CD4-positive, CD25-positive, alpha-beta regulatory T cell (primary cell): ENCODE measurements at regions not wholly inside any gene's neighbourhood (a gene's known extent, or its start where the extent isn't known, plus 50 kb on each side); places are given as distances from the start of the nearest gene placed in this dataset.

Experiments
- ATAC-seq, 2 donors: fragments of 150-1000 bp; cut with Tn5 transposase; one replicate each; pipeline ENCODE4 v1.10.0; 2021; ENCODE audit warnings: low read depth in 2 of 2, moderate number of reproducible peaks in 2 of 2, moderate library complexity in 1 of 2
- DNase-seq, 3 donors: peaks; one replicate each; pipeline versions ENCODE4 v3.0.0 to v3.0.0-alpha.2; 2012 to 2022; ENCODE audit warnings: mixed read lengths in 1 of 3
- H3K27ac ChIP-seq: one replicate; pipeline ENCODE4 v1.7.0; 2013; ENCODE audit warnings: mild to moderate bottlenecking, low read length; ENCODE audit not compliant: insufficient read depth, poor library complexity, severe bottlenecking
- H3K27me3 ChIP-seq: one replicate; pipeline ENCODE4 v1.7.0; 2013; ENCODE audit warnings: low read length; ENCODE audit not compliant: control insufficient read depth, insufficient read depth
- H3K36me3 ChIP-seq: one replicate; pipeline ENCODE4 v1.7.0; 2013; ENCODE audit warnings: mild to moderate bottlenecking, low read length, moderate library complexity; ENCODE audit not compliant: control insufficient read depth, insufficient read depth
- H3K4me1 ChIP-seq: 2 replicates; pipeline ENCODE4 v1.7.0; 2013; ENCODE audit warnings: mild to moderate bottlenecking, low read length; ENCODE audit not compliant: insufficient read depth, control insufficient read depth, poor library complexity, severe bottlenecking
- H3K4me3 ChIP-seq: one replicate; pipeline ENCODE4 v1.7.0; 2013; ENCODE audit warnings: low read depth, mild to moderate bottlenecking, low read length, moderate library complexity
- H3K9me3 ChIP-seq, 2 experiments: 1 replicate in 1 of 2; 2 replicates in 1 of 2; pipeline ENCODE4 v1.7.0; 2013; ENCODE audit warnings: low read length in 2 of 2, mild to moderate bottlenecking in 1 of 2, moderate library complexity in 1 of 2; ENCODE audit not compliant: control insufficient read depth in 2 of 2
- H3K27ac Mint-ChIP-seq, 3 donors: one replicate each; pipeline ENCODE4 v1.8.0; 2020 to 2022; ENCODE audit warnings: mild to moderate bottlenecking in 3 of 3, mixed read lengths in 3 of 3, moderate library complexity in 2 of 3
- H3K27me3 Mint-ChIP-seq: one replicate; pipeline ENCODE4 v1.8.0; 2022; ENCODE audit warnings: mild to moderate bottlenecking, mixed read lengths
- H3K36me3 Mint-ChIP-seq: one replicate; pipeline ENCODE4 v1.8.0; 2020; ENCODE audit warnings: mixed read lengths
- H3K4me1 Mint-ChIP-seq, 4 donors: one replicate each; pipeline ENCODE4 v1.8.0; 2020 to 2022; ENCODE audit warnings: mixed read lengths in 4 of 4, mild to moderate bottlenecking in 1 of 4
- H3K4me3 Mint-ChIP-seq, 4 donors: one replicate each; pipeline ENCODE4 v1.8.0; 2020 to 2022; ENCODE audit warnings: mild to moderate bottlenecking in 4 of 4, mixed read lengths in 4 of 4, moderate library complexity in 3 of 4
- H3K9me3 Mint-ChIP-seq, 7 donors: one replicate each; pipeline ENCODE4 v1.8.0; 2020 to 2022; ENCODE audit warnings: mixed read lengths in 7 of 7, mild to moderate bottlenecking in 3 of 7, moderate library complexity in 2 of 7

DNA sequence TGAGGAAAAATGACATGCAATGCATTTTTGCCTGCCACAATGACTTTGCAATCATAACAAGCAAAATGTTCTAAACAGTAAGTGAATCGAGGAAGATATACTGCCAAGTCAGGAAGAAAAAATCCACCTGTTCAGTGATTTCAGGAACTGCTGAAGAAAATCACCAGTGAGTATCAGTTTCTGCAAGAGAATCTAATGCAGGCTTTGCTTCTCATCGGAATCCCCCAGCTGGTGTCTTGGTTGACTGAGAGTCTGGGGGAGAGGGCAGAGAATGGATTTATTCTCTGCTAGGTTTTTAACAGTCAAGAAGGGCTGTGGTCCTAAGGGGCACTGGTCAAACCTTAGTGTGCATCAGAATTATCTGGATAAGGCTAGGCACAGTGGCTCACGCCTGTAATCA lies 363.4 kb downstream of the CDH26 start:
- Mint-ChIP-seq H3K4me1 (no peaks in the 10 kb centered on the region), H3K9me3 (no peaks in the 10 kb centered on the region), H3K27me3 (peaks cover 4% of the 10 kb centered on the region), H3K4me3 (no peak overlapping the region), H3K27ac (no peak overlapping the region), H3K36me3 (no peaks in the 10 kb centered on the region)
- Histone ChIP-seq H3K27me3 (no peaks in the 10 kb centered on the region), H3K4me1 (no peaks in the 10 kb centered on the region), H3K4me3 (no peak overlapping the region), H3K27ac (no peak overlapping the region), H3K9me3 (no peaks in the 10 kb centered on the region), H3K36me3 (no peaks in the 10 kb centered on the region)
- ATAC-seq (no peak), DNase-seq (no peak)

DNA sequence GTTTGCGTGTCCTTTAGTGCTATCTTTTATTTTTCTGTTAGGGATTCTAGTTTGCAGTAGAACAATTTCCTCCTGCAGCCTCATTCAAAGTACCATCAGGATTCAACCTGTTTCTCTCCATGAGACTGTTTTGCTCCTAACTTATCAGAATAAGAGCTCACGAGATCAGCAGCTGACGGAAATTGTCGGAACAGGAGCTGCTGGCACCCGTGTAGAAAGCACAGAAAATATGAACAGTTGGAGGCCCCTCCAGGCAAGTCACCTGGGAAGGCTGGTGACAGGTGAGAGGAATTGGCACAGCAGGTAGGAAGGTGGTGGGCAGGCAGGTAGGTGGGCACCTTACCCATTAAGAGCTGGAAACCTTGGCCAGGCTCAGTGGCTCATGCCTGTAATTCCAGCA lies 368.6 kb downstream of the CDH26 start:
- no peak overlapping the region for H3K27ac Mint-ChIP-seq
- H3K27me3 ChIP-seq = no peaks in the 10 kb centered on the region
- H3K9me3 ChIP-seq = no peaks in the 10 kb centered on the region
- no peaks in the 10 kb centered on the region for H3K36me3 ChIP-seq
- H3K4me1 ChIP-seq = no peaks in the 10 kb centered on the region
- no peaks in the 10 kb centered on the region for H3K36me3 Mint-ChIP-seq
- H3K4me3 ChIP-seq = no peak overlapping the region
- no peaks in the 10 kb centered on the region for H3K4me1 Mint-ChIP-seq
- no peak overlapping the region for H3K27ac ChIP-seq
- H3K9me3 Mint-ChIP-seq = no peaks in the 10 kb centered on the region
- peaks cover 4% of the 10 kb centered on the region for H3K27me3 Mint-ChIP-seq
- no peak for ATAC-seq
- no peak for DNase-seq
- no peak overlapping the region for H3K4me3 Mint-ChIP-seq

DNA sequence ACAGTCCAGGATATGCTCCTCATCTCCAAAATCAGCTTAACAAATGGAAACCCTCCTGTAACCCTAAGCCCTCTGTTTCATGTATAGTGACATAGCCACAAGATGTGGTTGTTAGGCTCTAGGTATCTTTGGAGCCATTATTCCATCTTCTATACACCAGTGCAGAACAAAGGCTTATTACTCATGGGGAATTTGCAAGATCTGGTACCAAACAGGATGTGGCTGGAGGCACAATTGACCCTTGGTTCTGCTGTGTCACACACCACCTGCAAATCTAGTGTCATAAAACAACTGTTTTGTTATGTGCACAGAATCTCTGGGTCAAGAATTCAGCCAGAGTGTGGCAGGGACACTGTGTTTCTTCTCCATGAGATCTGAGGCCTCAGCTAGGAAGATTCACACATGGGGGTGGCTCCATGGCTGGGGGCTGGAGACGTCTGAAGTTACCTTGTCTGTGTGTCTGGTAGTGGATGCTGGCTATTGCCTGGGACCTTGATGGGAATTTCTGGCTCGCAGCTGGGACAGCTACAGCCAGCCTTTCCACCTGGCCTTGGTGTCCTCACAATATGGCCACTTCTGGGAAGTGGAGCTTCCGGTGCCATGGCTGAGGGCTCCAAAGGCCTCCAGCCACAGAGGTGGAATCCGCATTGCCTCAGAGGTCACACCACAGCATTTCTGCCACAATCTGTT lies 369.9 kb downstream of the CDH26 start:
- no peak for DNase-seq
- H3K36me3 ChIP-seq = no peaks in the 10 kb centered on the region
- H3K4me1 Mint-ChIP-seq = no peaks in the 10 kb centered on the region

DNA sequence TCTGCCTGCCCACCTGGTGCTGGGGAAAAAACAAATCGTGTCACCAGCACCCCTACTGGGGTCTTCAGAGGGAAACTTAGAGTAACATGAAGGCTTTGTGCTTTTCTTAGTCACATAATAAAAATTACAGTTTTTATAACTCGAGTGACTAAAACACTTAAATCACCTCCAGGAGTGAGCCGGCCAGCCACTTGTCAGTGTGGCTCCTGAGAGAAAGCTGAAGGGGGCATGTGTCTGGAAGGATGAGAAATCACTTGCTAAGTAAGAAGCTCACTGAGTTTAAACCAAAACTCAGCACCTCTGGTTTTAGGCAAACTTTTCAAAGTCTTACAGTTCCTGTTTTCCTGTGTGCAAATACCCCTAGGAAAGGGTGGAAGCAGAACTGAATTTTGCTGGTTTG lies 372.2 kb downstream of the CDH26 start:
- no peak overlapping the region for H3K4me3 Mint-ChIP-seq
- Histone ChIP-seq H3K36me3 (no peaks in the 10 kb centered on the region), H3K4me1 (no peaks in the 10 kb centered on the region), H3K27ac (no peak overlapping the region), H3K9me3 (no peaks in the 10 kb centered on the region), H3K4me3 (no peak overlapping the region), H3K27me3 (no peaks in the 10 kb centered on the region)
- peaks cover 0 to 3% (median 0%) of the 10 kb centered on the region in 7 donors for H3K9me3 Mint-ChIP-seq
- ATAC-seq = no peak
- H3K27me3 Mint-ChIP-seq = no peaks in the 10 kb centered on the region
- H3K27ac Mint-ChIP-seq = no peak overlapping the region
- no peaks in the 10 kb centered on the region for H3K4me1 Mint-ChIP-seq
- DNase-seq = no peak
- no peaks in the 10 kb centered on the region for H3K36me3 Mint-ChIP-seq

More for the DNA sequence above, 369.9 kb downstream of the CDH26 start:
- no peaks in the 10 kb centered on the region for H3K9me3 ChIP-seq
- H3K27me3 ChIP-seq = no peaks in the 10 kb centered on the region
- H3K27ac ChIP-seq = no peak overlapping the region
- Mint-ChIP-seq H3K9me3 (peaks cover 0 to 1% (median 0%) of the 10 kb centered on the region in 7 donors), H3K36me3 (no peaks in the 10 kb centered on the region), H3K4me3 (no peak overlapping the region), H3K27me3 (peaks cover 4% of the 10 kb centered on the region), H3K27ac (no peak overlapping the region)
- no peak overlapping the region for H3K4me3 ChIP-seq
- no peak for ATAC-seq
- H3K4me1 ChIP-seq = no peaks in the 10 kb centered on the region

DNA sequence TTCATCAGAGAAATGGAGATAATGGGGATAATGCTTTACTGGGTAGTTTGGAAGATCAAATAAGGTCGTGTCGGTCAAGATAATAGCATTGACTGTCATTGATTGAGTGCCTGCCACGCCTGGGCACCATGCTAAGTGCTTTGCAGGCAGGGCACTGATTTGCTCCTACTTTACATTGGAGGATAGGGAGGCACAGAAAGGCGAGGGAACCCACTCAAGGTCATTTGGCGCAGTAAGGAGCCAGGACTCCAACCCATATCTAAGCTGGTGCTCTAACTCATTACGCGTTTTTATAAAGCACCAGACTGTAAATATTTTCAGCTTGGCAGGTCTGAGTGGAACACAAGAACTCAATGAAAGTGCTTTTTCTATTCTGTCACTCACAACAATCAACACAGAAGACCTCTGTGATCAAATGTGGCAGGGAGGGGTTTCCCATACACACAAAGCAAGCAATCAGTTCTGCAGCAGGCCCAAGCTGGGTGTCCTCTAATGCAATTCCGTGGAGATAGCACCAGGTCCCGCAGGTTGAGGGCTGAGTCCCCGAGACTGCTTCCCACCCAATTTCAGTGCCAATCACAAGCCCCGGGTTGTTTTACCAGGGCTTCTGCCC lies 373.6 kb downstream of the CDH26 start:
- no peak for DNase-seq
- H3K27ac Mint-ChIP-seq = no peak overlapping the region
- peaks cover 0 to 3% (median 0%) of the 10 kb centered on the region in 7 donors for H3K9me3 Mint-ChIP-seq
- no peak overlapping the region for H3K27ac ChIP-seq
- ATAC-seq = no peak
- no peaks in the 10 kb centered on the region for H3K9me3 ChIP-seq
- H3K4me1 Mint-ChIP-seq = no peaks in the 10 kb centered on the region
- no peak overlapping the region for H3K4me3 Mint-ChIP-seq
- H3K4me1 ChIP-seq = no peaks in the 10 kb centered on the region
- no peaks in the 10 kb centered on the region for H3K36me3 ChIP-seq
- H3K27me3 ChIP-seq = no peaks in the 10 kb centered on the region
- no peaks in the 10 kb centered on the region for H3K27me3 Mint-ChIP-seq
- no peaks in the 10 kb centered on the region for H3K36me3 Mint-ChIP-seq
- H3K4me3 ChIP-seq = no peak overlapping the region

DNA sequence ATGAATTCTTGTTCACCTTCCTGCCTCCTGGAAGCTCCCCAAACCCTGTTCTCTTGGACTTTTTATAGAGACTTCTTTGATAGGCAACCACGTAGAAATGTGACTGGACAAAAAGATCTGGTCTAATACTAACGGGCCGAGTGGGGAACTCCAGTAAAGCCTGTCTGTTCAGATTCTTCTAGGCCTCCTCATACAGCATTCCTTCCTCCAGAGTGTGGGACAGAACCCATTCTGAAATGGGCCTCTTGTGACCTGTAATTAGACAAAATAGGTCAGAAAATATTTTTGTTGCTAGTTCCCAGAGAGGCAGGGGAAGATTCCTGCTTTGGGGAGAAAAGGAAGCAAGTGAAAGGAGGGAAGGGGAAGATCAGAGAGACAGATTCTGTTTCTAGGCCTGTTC lies 374.3 kb downstream of the CDH26 start:
- Mint-ChIP-seq H3K27me3 (no peaks in the 10 kb centered on the region), H3K36me3 (no peaks in the 10 kb centered on the region), H3K4me1 (no peaks in the 10 kb centered on the region), H3K27ac (no peak overlapping the region), H3K4me3 (no peak overlapping the region), H3K9me3 (peaks cover 0 to 3% (median 0%) of the 10 kb centered on the region in 7 donors)
- no peak for ATAC-seq
- Histone ChIP-seq H3K27ac (no peak overlapping the region), H3K4me1 (no peaks in the 10 kb centered on the region), H3K27me3 (no peaks in the 10 kb centered on the region), H3K36me3 (no peaks in the 10 kb centered on the region), H3K4me3 (no peak overlapping the region), H3K9me3 (no peaks in the 10 kb centered on the region)
- no peak for DNase-seq

DNA sequence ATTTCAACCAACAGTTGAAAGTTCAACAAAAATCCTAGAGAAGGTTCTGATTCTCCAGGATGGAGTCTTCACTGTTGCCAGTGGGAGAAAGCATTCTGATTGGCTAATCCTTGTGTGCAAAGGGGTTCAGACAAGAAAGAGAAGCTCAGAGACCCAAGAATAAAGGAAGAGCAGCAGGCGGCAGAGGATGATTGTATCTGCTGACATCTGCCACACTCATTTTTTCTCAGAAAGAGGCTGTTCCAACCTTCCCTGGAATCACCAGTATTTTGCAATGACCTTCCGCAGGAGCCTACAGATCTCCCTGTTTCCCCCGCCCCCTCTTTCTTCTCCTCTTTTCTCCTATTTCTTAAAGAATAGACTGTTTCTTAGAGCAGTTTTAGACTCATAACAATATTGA lies 376.7 kb downstream of the CDH26 start:
- no peaks in the 10 kb centered on the region for H3K4me1 Mint-ChIP-seq
- ATAC-seq = no peak
- DNase-seq = no peak

DNA sequence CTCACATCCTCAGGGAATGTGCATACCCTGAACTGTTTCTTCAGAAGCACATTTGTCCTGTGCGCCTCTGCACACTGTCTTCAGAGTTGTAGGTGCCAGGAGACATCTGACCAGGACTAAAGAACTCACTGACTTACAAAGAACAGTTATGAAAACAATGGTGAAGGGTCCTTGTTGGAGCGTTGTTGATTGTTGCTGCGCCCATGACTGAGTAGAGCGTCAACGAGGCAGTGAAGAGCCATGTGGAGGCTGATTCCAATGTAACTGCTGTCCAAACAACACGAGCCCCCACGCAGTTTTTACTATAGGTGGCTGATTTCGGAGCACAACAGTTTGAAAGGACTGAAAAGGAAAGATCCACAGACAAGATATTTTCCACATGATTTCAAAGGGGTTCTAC lies 380.3 kb downstream of the CDH26 start:
- Histone ChIP-seq H3K9me3 (no peaks in the 10 kb centered on the region), H3K4me1 (no peaks in the 10 kb centered on the region), H3K36me3 (no peaks in the 10 kb centered on the region), H3K27me3 (no peaks in the 10 kb centered on the region), H3K4me3 (no peak overlapping the region), H3K27ac (no peak overlapping the region)
- no peaks in the 10 kb centered on the region for H3K36me3 Mint-ChIP-seq
- peaks cover 0 to 3% (median 0%) of the 10 kb centered on the region in 7 donors for H3K9me3 Mint-ChIP-seq
- peak overlapping the region in 1 of 4 donors; percentile 51 for H3K4me3 Mint-ChIP-seq
- H3K27me3 Mint-ChIP-seq = no peaks in the 10 kb centered on the region
- ATAC-seq (no peak), DNase-seq (no peak)
- H3K4me1 Mint-ChIP-seq = no peaks in the 10 kb centered on the region
- H3K27ac Mint-ChIP-seq = no peak overlapping the region

More for the DNA sequence above, 376.7 kb downstream of the CDH26 start:
- Histone ChIP-seq H3K9me3 (no peaks in the 10 kb centered on the region), H3K36me3 (no peaks in the 10 kb centered on the region), H3K4me1 (no peaks in the 10 kb centered on the region), H3K27me3 (no peaks in the 10 kb centered on the region), H3K27ac (no peak overlapping the region), H3K4me3 (no peak overlapping the region)
- Mint-ChIP-seq H3K4me3 (no peak overlapping the region), H3K36me3 (no peaks in the 10 kb centered on the region), H3K27me3 (no peaks in the 10 kb centered on the region), H3K27ac (no peak overlapping the region), H3K9me3 (peaks cover 0 to 3% (median 0%) of the 10 kb centered on the region in 7 donors)
